Natural killer cell (primary cell): ENCODE measurements at regions not wholly inside any gene's neighbourhood (a gene's known extent, or its start where the extent isn't known, plus 50 kb on each side); places are given as distances from the start of the nearest gene placed in this dataset.
A peak's percentile ranks its signal among the peaks of the same experiment; 100 is the strongest.

Experiments
- ATAC-seq, 3 donors: fragments of 150-1000 bp in 2 of 3; fragments of 200-7000 bp in 1 of 3; cut with Tn5 transposase; 1 replicate in 1 of 3; 2 replicates in 2 of 3; pipeline ENCODE4 v1.10.0; 2021; ENCODE audit warnings: mild to moderate bottlenecking in 2 of 3, moderate library complexity in 2 of 3
- DNase-seq, 2 donors: peaks; one replicate each; pipeline versions ENCODE4 v3.0.0 to v3.0.0-alpha.2; 2013 to 2021; ENCODE audit warnings: mixed read lengths in 1 of 2
- H3K27ac ChIP-seq: one replicate; pipeline ENCODE4 v1.5.1; 2013; ENCODE audit warnings: mild to moderate bottlenecking, low read length
- H3K27me3 ChIP-seq: one replicate; pipeline ENCODE4 v1.6.1; 2013; ENCODE audit warnings: low read length; ENCODE audit not compliant: control insufficient read depth, insufficient read depth
- H3K36me3 ChIP-seq: one replicate; pipeline ENCODE4 v1.6.1; 2013; ENCODE audit warnings: low read length; ENCODE audit not compliant: control insufficient read depth, insufficient read depth
- H3K4me1 ChIP-seq: one replicate; pipeline ENCODE4 v1.6.1; 2013; ENCODE audit warnings: low read length; ENCODE audit not compliant: control insufficient read depth, insufficient read depth
- H3K4me3 ChIP-seq: one replicate; pipeline ENCODE4 v1.5.1; 2013; ENCODE audit warnings: low read length
- H3K9me3 ChIP-seq: one replicate; pipeline ENCODE4 v1.6.1; 2013; ENCODE audit warnings: low read length; ENCODE audit not compliant: control insufficient read depth, insufficient read depth
- H3K27ac Mint-ChIP-seq, 2 donors: one replicate each; pipeline ENCODE4 v1.8.0; 2022; ENCODE audit warnings: mild to moderate bottlenecking in 2 of 2, mixed read lengths in 2 of 2, moderate library complexity in 1 of 2
- H3K27me3 Mint-ChIP-seq, 2 donors: one replicate each; pipeline ENCODE4 v1.8.0; 2022; ENCODE audit warnings: low read depth in 2 of 2, mixed read lengths in 2 of 2
- H3K36me3 Mint-ChIP-seq: one replicate; pipeline ENCODE4 v1.8.0; 2022; ENCODE audit warnings: mixed read lengths
- H3K4me1 Mint-ChIP-seq, 2 donors: one replicate each; pipeline ENCODE4 v1.8.0; 2022; ENCODE audit warnings: mixed read lengths in 2 of 2
- H3K4me3 Mint-ChIP-seq: one replicate; pipeline ENCODE4 v1.8.0; 2022; ENCODE audit warnings: mild to moderate bottlenecking, moderate library complexity, mixed read lengths
- H3K9me3 Mint-ChIP-seq, 2 donors: one replicate each; pipeline ENCODE4 v1.8.0; 2022; ENCODE audit warnings: mixed read lengths in 2 of 2
- WGBS: methylation state at CpG from one replicate; pipeline ENCODE4 v1.1.7; 2013; ENCODE audit warnings: missing lambda C conversion rate; ENCODE audit not compliant: insufficient coverage; 5-methylcytosine and 5-hydroxymethylcytosine counted together
- intact Hi-C: fragments of 100-400 bp; cut with micrococcal nuclease; formaldehyde crosslinking; loops from one replicate; pipeline ENCODE4 v1.14.2; 2022
- TF ChIP-seq, protein P1 (sequence below): fragments of 200-600 bp; IDR thresholded peaks from one replicate; pipeline ENCODE4 v1.8.0; 2022; ENCODE audit warnings: antibody characterized with exemption

DNA sequence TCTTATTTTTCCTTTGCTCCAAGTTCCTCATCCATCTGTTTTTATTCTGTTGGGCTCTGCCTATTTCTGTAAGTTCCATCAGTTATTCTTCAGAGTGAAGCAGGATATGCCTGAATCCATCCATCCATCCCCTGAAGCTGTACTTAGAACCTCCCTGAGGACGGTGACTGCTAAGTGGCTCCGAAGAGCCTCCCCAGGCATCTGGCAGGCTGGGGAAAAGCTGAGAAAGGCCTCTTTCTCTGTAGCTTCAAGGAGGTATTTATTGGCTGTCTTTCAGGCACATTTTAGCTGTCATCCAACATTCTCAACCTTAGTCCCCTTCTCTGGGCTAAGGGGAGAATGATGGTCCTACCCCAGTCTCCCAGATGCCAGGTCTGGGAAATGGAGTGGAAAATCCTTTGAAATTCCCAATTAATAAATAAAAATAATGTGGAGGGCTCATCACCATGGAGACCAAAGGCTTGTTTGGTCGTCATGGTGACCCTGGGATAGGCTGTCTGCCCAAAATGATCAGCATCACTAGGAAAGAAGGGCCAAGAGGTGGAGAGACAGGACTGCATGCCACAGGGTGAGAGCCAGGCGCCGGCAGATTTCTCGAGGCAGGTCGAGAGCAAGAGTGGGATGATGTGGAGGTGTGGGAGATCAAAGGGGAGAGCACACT is 82.0 kb downstream of the UBIAD1 start:
- H3K27ac Mint-ChIP-seq = peak overlapping the region in 1 of 2 donors; percentile 18
- H3K4me1 Mint-ChIP-seq = peaks cover 30% of the 10 kb centered on the region in 2 donors
- TF ChIP-seq, protein P1, sequence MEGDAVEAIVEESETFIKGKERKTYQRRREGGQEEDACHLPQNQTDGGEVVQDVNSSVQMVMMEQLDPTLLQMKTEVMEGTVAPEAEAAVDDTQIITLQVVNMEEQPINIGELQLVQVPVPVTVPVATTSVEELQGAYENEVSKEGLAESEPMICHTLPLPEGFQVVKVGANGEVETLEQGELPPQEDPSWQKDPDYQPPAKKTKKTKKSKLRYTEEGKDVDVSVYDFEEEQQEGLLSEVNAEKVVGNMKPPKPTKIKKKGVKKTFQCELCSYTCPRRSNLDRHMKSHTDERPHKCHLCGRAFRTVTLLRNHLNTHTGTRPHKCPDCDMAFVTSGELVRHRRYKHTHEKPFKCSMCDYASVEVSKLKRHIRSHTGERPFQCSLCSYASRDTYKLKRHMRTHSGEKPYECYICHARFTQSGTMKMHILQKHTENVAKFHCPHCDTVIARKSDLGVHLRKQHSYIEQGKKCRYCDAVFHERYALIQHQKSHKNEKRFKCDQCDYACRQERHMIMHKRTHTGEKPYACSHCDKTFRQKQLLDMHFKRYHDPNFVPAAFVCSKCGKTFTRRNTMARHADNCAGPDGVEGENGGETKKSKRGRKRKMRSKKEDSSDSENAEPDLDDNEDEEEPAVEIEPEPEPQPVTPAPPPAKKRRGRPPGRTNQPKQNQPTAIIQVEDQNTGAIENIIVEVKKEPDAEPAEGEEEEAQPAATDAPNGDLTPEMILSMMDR = no peak
- peaks cover 0 to 3% of the 10 kb centered on the region in 2 donors for H3K9me3 Mint-ChIP-seq
- WGBS = 85% methylated on average over 4 of the region's 7 CpGs
- Histone ChIP-seq H3K36me3 (no peaks in the 10 kb centered on the region), H3K9me3 (no peaks in the 10 kb centered on the region), H3K27me3 (no peaks in the 10 kb centered on the region), H3K4me3 (no peak overlapping the region), H3K27ac (no peak overlapping the region), H3K4me1 (peaks cover 32% of the 10 kb centered on the region)
- ATAC-seq = no peak
- H3K27me3 Mint-ChIP-seq = peaks cover 0 to 12% of the 10 kb centered on the region in 2 donors
- intact Hi-C loops = no loop called here
- DNase-seq = no peak
- no peaks in the 10 kb centered on the region for H3K36me3 Mint-ChIP-seq
- H3K4me3 Mint-ChIP-seq = no peak overlapping the region

DNA sequence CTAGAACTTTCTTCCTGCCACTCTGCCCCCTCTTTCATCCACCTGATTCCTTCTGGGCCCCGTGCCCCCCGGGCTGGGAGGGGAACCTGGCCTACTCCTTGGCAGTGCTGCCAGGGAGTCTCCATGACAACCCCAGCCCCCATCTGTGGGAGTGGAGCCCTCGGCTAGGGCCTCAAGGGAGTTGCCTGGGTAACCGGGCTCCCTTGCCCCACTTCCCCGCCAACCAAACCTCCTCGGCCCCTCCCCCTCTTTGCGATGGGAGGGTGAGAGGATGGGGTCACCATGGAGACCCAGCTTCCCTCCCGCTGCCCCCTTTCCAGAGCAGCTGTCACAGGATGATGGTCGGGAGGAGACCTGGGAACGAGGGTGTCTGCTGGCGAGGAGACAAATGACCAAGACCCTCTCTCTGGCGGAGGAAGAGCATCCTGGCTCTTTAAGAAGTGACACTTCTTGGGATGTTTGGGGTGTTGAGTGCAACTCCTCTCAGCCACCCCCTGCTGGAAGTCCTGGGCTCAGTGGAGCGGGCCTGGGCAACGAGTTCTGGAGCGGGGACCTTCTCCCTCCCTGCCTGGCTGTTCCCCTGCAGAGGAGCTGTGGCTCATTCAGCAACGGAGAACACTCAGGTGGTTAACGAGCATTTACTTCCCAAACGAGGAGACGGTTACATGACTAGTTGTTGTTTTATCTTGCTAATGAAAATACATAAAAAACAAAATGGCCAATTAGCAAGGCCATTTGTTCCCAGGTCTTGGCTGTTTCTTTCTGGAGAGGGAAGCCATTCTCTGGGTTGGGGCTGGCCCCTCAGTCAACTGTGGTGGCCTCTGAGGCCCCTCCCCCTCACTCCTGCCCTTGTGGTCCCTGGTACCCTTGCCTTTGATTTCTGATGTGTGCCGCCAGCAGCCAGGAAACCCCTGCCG is 82.8 kb downstream of the UBIAD1 start:
- intact Hi-C loops = no loop called here
- TF ChIP-seq, protein P1 = no peak
- Histone ChIP-seq H3K27me3 (no peaks in the 10 kb centered on the region), H3K4me3 (no peak overlapping the region), H3K36me3 (no peaks in the 10 kb centered on the region), H3K4me1 (peaks cover 25% of the 10 kb centered on the region), H3K9me3 (no peaks in the 10 kb centered on the region), H3K27ac (no peak overlapping the region)
- DNase-seq = no peak
- Mint-ChIP-seq H3K4me3 (no peak overlapping the region), H3K27ac (peak overlapping the region in 1 of 2 donors; percentile 18), H3K4me1 (peaks cover 22% of the 10 kb centered on the region in 2 donors), H3K36me3 (no peaks in the 10 kb centered on the region), H3K27me3 (peaks cover 0 to 12% of the 10 kb centered on the region in 2 donors), H3K9me3 (peaks cover 0 to 3% of the 10 kb centered on the region in 2 donors)
- WGBS = 64% methylated on average over 17 of the region's 21 CpGs
- ATAC-seq = no peak

- Mint-ChIP-seq H3K27ac (no peak overlapping the region), H3K4me3 (no peak overlapping the region), H3K27me3 (peaks cover 0 to 12% of the 10 kb centered on the region in 2 donors), H3K36me3 (no peaks in the 10 kb centered on the region), H3K4me1 (peaks cover 11 to 12% of the 10 kb centered on the region in 2 donors), H3K9me3 (peaks cover 0 to 3% of the 10 kb centered on the region in 2 donors)
- 88% methylated on average over 15 of the region's 15 CpGs for WGBS
- Histone ChIP-seq H3K4me3 (no peak overlapping the region), H3K27me3 (no peaks in the 10 kb centered on the region), H3K36me3 (no peaks in the 10 kb centered on the region), H3K27ac (no peak overlapping the region), H3K4me1 (peaks cover 16% of the 10 kb centered on the region), H3K9me3 (no peaks in the 10 kb centered on the region)
- TF ChIP-seq, protein P1 = no peak
- DNase-seq = no peak
- intact Hi-C loops = no loop called here
- ATAC-seq = no peak
Measured at GRCh38 chr1:11357276-11357675, 84.3 kb downstream of the UBIAD1 start.
